ENCODE measurements at regions not wholly inside any gene's neighbourhood (a gene's known extent, or its start where the extent isn't known, plus 50 kb on each side); places are given as distances from the start of the nearest gene placed in this dataset.

- Mint-ChIP-seq H3K9me3 (no peaks in the 10 kb centered on the region), H3K27me3 (no peaks in the 10 kb centered on the region), H3K36me3 (ENCODE audit: low read depth) (no peaks in the 10 kb centered on the region), H3K27ac (no peak overlapping the region), H3K4me3 (no peak overlapping the region), H3K4me1 (no peaks in the 10 kb centered on the region)
- ATAC-seq (no peak), DNase-seq (no peak)
Observed at GRCh38 chr13:22399801-22400420, 729.0 kb downstream of the FGF9 start.

- no peak overlapping the region for H3K4me3 Mint-ChIP-seq
- H3K27ac Mint-ChIP-seq: no peak overlapping the region
- H3K9me3 Mint-ChIP-seq: no peaks in the 10 kb centered on the region
- no peak for ATAC-seq
- H3K4me1 Mint-ChIP-seq: no peaks in the 10 kb centered on the region
- no peaks in the 10 kb centered on the region for H3K27me3 Mint-ChIP-seq
- H3K36me3 Mint-ChIP-seq (ENCODE audit: low read depth): no peaks in the 10 kb centered on the region
- no peak for DNase-seq
Observed at GRCh38 chr13:22402682-22403081, 731.8 kb downstream of the FGF9 start.

GRCh38 chr13:22403144-22403543 lies 732.3 kb downstream of the FGF9 start:
- H3K36me3 Mint-ChIP-seq (ENCODE audit: low read depth): no peaks in the 10 kb centered on the region

GRCh38 chr13:22405891-22406290 lies 735.0 kb downstream of the FGF9 start:
- H3K4me1 Mint-ChIP-seq: no peaks in the 10 kb centered on the region
- H3K27ac Mint-ChIP-seq: no peak overlapping the region
- no peak for ATAC-seq

More at GRCh38 chr13:22403144-22403543, 732.3 kb downstream of the FGF9 start:
- ATAC-seq (no peak), DNase-seq (no peak)
- Mint-ChIP-seq H3K27ac (no peak overlapping the region), H3K9me3 (no peaks in the 10 kb centered on the region), H3K27me3 (no peaks in the 10 kb centered on the region), H3K4me3 (no peak overlapping the region), H3K4me1 (no peaks in the 10 kb centered on the region)

GRCh38 chr13:22412452-22412851 lies 741.6 kb downstream of the FGF9 start:
- no peaks in the 10 kb centered on the region for H3K36me3 Mint-ChIP-seq (ENCODE audit: low read depth)
- H3K27ac Mint-ChIP-seq: no peak overlapping the region
- H3K4me3 Mint-ChIP-seq: no peak overlapping the region
- no peaks in the 10 kb centered on the region for H3K4me1 Mint-ChIP-seq
- no peak for ATAC-seq
- no peak for DNase-seq
- peaks cover 37% of the 10 kb centered on the region for H3K9me3 Mint-ChIP-seq
- H3K27me3 Mint-ChIP-seq: peaks cover 5% of the 10 kb centered on the region

More at GRCh38 chr13:22405891-22406290, 735.0 kb downstream of the FGF9 start:
- Mint-ChIP-seq H3K9me3 (no peaks in the 10 kb centered on the region), H3K4me3 (no peak overlapping the region), H3K36me3 (ENCODE audit: low read depth) (no peaks in the 10 kb centered on the region), H3K27me3 (no peaks in the 10 kb centered on the region)
- no peak for DNase-seq

DNA sequence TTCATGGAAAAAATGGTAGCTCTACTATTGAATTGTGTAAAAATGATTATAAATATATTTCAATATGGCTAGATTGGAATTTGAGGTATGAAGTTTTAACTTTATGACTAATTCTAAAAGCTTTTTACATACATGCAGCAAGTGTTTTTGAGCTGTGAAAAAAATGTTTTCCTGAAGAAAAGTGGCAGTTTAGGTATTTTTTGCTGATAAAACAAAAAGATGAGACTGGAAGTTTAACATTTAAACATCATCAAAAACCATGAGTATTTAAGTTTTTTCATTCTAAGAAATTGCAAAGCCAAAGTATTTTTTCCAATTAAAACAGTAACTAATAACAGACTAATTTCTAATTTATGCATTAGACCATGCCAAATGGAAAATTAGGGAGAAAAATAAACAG lies 751.1 kb downstream of the FGF9 start:
- no peaks in the 10 kb centered on the region for H3K4me1 Mint-ChIP-seq
- ATAC-seq: no peak
- no peaks in the 10 kb centered on the region for H3K9me3 Mint-ChIP-seq
- no peaks in the 10 kb centered on the region for H3K27me3 Mint-ChIP-seq
- no peak for DNase-seq
- no peak overlapping the region for H3K27ac Mint-ChIP-seq
- H3K36me3 Mint-ChIP-seq (ENCODE audit: low read depth): no peaks in the 10 kb centered on the region
- no peak overlapping the region for H3K4me3 Mint-ChIP-seq

- no peaks in the 10 kb centered on the region for H3K4me1 Mint-ChIP-seq
Observed at GRCh38 chr13:22422712-22423111, 751.8 kb downstream of the FGF9 start.

DNA sequence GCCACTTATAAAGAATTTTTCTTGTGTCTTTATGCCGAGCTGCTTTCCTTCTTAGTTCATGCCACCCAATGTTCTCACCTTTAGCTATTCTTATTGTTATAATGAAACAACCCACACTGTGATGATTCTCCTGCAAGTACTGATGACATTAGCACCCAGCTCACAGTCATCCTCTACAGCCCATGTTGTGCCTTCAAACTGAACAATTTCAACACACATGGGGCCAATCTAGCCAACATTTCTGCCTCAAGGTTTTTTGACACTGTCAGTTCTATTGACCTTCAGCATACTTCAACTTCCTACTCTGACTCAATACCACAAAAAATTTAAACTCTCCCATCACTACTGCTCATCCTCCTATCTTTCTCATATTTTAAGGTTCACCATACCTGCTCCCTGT lies 752.4 kb downstream of the FGF9 start:
- no peaks in the 10 kb centered on the region for H3K27me3 Mint-ChIP-seq
- H3K4me3 Mint-ChIP-seq: no peak overlapping the region
- no peak overlapping the region for H3K27ac Mint-ChIP-seq
- no peak for ATAC-seq
- H3K9me3 Mint-ChIP-seq: no peaks in the 10 kb centered on the region
- DNase-seq: no peak
- no peaks in the 10 kb centered on the region for H3K36me3 Mint-ChIP-seq (ENCODE audit: low read depth)
- H3K4me1 Mint-ChIP-seq: no peaks in the 10 kb centered on the region

More at GRCh38 chr13:22422712-22423111, 751.8 kb downstream of the FGF9 start:
- Mint-ChIP-seq H3K9me3 (no peaks in the 10 kb centered on the region), H3K27ac (no peak overlapping the region), H3K4me3 (no peak overlapping the region), H3K36me3 (ENCODE audit: low read depth) (no peaks in the 10 kb centered on the region), H3K27me3 (no peaks in the 10 kb centered on the region)
- no peak for DNase-seq
- ATAC-seq: no peak

GRCh38 chr13:22425087-22425486 lies 754.2 kb downstream of the FGF9 start:
- Mint-ChIP-seq H3K36me3 (ENCODE audit: low read depth) (no peaks in the 10 kb centered on the region), H3K4me3 (no peak overlapping the region), H3K27ac (no peak overlapping the region), H3K9me3 (no peaks in the 10 kb centered on the region), H3K4me1 (no peaks in the 10 kb centered on the region), H3K27me3 (no peaks in the 10 kb centered on the region)
- ATAC-seq (no peak), DNase-seq (no peak)

DNA sequence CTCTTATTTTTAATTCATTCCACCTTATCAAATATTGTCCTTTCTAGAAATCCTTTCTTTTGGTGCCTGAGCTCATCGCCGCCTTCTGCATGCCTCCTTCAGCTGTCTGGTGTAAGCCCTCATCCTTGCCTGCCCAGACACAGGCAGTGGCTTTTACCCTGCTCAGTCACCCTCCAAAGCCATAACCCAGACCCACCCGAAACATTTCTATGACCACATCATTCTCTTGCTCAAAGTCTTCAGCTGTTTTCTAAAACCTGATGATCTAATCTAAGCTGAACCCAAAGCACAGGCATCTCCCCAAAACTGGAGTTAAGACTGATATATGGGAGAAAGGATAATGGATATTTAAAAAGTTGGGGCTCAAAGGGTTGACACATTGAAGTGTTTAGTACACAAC lies 753.7 kb upstream of the SGCG start:
- DNase-seq: no peak
- no peaks in the 10 kb centered on the region for H3K4me1 Mint-ChIP-seq
- no peak for ATAC-seq
- H3K4me3 Mint-ChIP-seq: no peak overlapping the region
- no peaks in the 10 kb centered on the region for H3K27me3 Mint-ChIP-seq
- H3K27ac Mint-ChIP-seq: no peak overlapping the region
- peaks cover 2% of the 10 kb centered on the region for H3K9me3 Mint-ChIP-seq
- H3K36me3 Mint-ChIP-seq (ENCODE audit: low read depth): no peaks in the 10 kb centered on the region

DNA sequence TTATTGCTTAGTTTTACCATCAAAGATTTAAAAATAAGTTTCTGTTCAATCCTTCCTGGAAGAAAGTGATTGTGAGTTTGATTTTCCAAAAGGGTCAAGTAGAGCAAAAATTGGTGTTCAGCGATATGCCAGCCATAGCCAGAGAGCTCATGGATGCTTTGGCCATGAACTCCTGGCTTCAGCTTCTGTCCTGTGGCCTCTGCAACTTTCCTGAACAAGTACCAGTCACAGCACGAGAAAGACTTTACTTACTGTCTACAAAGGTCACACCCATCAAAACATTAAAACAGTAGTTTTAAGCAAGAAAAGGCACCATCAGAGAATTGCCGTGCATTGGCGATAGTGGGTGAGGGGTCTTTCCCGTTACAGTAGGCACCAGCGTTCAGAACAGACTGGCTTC lies 753.0 kb upstream of the SGCG start:
- Mint-ChIP-seq H3K9me3 (peaks cover 4% of the 10 kb centered on the region), H3K36me3 (ENCODE audit: low read depth) (no peaks in the 10 kb centered on the region), H3K27me3 (no peaks in the 10 kb centered on the region), H3K4me3 (no peak overlapping the region), H3K27ac (no peak overlapping the region), H3K4me1 (no peaks in the 10 kb centered on the region)
- no peak for ATAC-seq
- DNase-seq: no peak

DNA sequence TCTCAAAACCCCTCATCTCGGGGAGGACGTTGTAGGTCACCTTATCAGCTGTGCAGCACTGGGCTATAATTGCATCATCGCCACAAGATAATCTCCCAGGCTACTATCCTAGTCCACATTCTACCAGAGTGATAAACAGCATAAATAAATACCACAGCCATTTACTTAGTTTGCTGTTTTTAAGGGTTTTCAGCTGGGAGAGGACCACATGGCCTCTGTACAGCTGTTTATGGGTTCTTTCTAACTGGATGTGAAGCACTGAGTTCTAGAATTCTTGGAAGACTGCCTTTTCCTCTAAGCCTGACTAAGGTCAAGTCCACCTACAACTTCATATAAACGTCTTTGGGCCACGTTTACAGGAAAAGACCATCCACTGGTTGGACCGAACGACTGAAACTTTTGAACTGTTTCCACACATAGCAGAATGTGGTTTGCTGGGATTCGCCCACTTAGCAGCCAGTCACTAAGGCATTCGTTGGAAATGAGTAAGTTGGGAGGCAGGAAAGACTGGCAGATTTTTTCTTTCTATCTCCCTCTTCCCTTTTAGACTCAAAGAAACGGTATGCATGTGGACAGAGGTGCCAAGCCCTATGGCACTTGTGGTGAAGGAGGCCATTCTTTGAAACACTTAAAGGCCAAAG lies 752.5 kb upstream of the SGCG start:
- Mint-ChIP-seq H3K4me3 (no peak overlapping the region), H3K27me3 (no peaks in the 10 kb centered on the region), H3K9me3 (peaks cover 4% of the 10 kb centered on the region), H3K36me3 (ENCODE audit: low read depth) (no peaks in the 10 kb centered on the region), H3K27ac (no peak overlapping the region), H3K4me1 (no peaks in the 10 kb centered on the region)
- no peak for DNase-seq
- no peak for ATAC-seq

DNA sequence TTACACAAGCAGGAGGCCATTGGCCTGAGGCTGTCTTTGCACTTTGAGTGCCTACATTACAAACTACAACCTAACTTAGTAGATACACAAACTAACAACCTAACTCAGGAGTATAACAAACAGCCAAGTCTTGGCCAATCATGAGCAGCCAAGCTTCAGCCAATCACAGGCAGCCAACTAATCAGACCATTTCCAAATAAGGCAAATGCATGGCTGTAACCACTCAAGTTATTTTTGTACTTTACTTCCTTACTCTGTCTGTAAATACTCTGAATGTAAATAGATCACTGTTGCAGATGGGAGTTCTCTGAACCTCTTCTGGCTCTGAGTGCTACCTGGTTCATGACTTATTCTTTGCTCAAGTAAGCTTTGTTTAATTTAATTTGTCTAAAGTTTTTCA lies 748.1 kb upstream of the SGCG start:
- no peak for DNase-seq
- Mint-ChIP-seq H3K27ac (no peak overlapping the region), H3K36me3 (ENCODE audit: low read depth) (no peaks in the 10 kb centered on the region), H3K4me1 (no peaks in the 10 kb centered on the region), H3K4me3 (no peak overlapping the region), H3K27me3 (no peaks in the 10 kb centered on the region), H3K9me3 (peaks cover 4% of the 10 kb centered on the region)
- no peak for ATAC-seq

DNA sequence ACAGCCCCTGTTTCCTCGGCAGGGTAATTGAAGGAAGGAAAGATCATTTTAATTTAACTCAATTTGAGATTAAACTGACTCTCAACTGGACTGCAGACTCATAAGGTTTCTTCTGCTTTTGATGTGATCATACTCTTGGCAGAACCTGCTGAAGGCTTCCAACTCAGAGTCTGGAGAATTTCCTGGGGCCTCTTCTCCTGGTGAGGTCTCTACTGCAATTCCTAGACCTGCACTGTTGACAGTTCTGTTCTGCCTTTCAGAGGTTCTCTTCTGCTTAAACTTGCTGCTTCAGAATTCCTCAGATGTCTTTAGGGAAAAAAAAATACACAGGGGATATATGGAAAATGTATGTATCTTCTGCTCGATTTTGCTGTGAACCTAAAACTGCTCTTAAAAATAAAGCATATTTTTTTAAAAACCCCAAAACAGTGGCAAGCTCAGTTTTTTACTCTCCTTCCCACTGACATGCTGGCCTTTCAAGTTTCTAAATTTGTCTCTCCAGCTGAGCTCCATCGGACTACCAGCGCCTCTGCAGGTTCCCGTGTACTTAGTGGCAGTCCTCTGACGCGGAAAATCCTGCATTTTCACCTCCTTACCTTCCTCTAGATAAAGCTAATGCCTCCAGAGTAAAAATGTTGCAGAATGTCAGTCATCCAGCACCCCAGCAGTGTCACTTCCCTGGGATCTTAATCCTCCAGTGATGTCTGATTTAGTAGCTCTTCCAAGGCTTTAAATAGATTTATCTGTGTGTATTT lies 733.5 kb upstream of the SGCG start:
- DNase-seq (no peak), ATAC-seq (no peak)
- Mint-ChIP-seq H3K27ac (no peak overlapping the region), H3K27me3 (peaks cover 5% of the 10 kb centered on the region), H3K36me3 (ENCODE audit: low read depth) (no peaks in the 10 kb centered on the region), H3K4me3 (no peak overlapping the region), H3K9me3 (peaks cover 5% of the 10 kb centered on the region), H3K4me1 (no peaks in the 10 kb centered on the region)

- no peak for DNase-seq
- no peak overlapping the region for H3K4me3 Mint-ChIP-seq
- H3K27ac Mint-ChIP-seq: no peak overlapping the region
- H3K36me3 Mint-ChIP-seq (ENCODE audit: low read depth): no peaks in the 10 kb centered on the region
- H3K4me1 Mint-ChIP-seq: no peaks in the 10 kb centered on the region
- peaks cover 5% of the 10 kb centered on the region for H3K27me3 Mint-ChIP-seq
- no peak for ATAC-seq
- H3K9me3 Mint-ChIP-seq: no peaks in the 10 kb centered on the region
Observed at GRCh38 chr13:22449251-22449650, 731.5 kb upstream of the SGCG start.

All from activated naive CD8-positive, alpha-beta T cell treated with anti-CD3 and anti-CD28 coated beads, Interleukin-2, amount 50 U/mL, for 24 hours (primary cell).